ENCODE measurements at regions not wholly inside any gene's neighbourhood (a gene's known extent, or its start where the extent isn't known, plus 50 kb on each side); places are given as distances from the start of the nearest gene placed in this dataset.

- no peak for DNase-seq
- Histone ChIP-seq H2AFZ (ENCODE audit: low read depth) (no peak overlapping the region), H4K20me1 (ENCODE audit: insufficient read depth) (no peaks in the 10 kb centered on the region), H3F3A (replicated peaks; ENCODE audit: insufficient read depth) (no peaks in the 10 kb centered on the region), H3K4me2 (no peak overlapping the region), H3K27ac (ENCODE audit: low read depth in 2 of 2, low read length in 1 of 2) (no peak overlapping the region), H3K36me3 (replicated peaks in 1 of 2; ENCODE audit: control insufficient read depth in 1 of 2, insufficient read depth in 2 of 2, low read length in 1 of 2) (no peaks in the 10 kb centered on the region), H3K4me1 (ENCODE audit: control insufficient read depth in 1 of 2, insufficient read depth in 2 of 2, low read depth in 1 of 2, low read length in 1 of 2) (no peaks in the 10 kb centered on the region; a peak in 1 of 4 replicates), H3K79me2 (ENCODE audit: insufficient read depth) (no peaks in the 10 kb centered on the region), H3K9me2 (no peaks in the 10 kb centered on the region), H3K9ac (no peak overlapping the region), H3K9me3 (no peaks in the 10 kb centered on the region), H3K4me3 (ENCODE audit: low read depth in 2 of 2, low read length in 1 of 2) (no peak overlapping the region), H3K27me3 (ENCODE audit: insufficient read depth) (no peaks in the 10 kb centered on the region)
- TF ChIP-seq IRF3 (IDR thresholded peaks at IDR 0.05; ENCODE audit: low read depth, low read length) (no peak), YY1 (IDR thresholded peaks at IDR 0.05; ENCODE audit: low read depth) (no peak), RCOR1 (IDR thresholded peaks at IDR 0.05; ENCODE audit: low read length) (no peak), FOSL2 (IDR thresholded peaks at IDR 0.05; ENCODE audit: borderline replicate concordance, low read depth) (no peak), CHD2 (IDR thresholded peaks at IDR 0.05; ENCODE audit: low read length, partially characterized antibody) (no peak), REST (IDR thresholded peaks at IDR 0.05; ENCODE audit: low read depth, low read length) (no peak), MAX (IDR thresholded peaks at IDR 0.05; ENCODE audit: low read depth) (no peak), NRF1 (IDR thresholded peaks at IDR 0.05; ENCODE audit: low read depth, low read length) (no peak), TEAD4 (IDR thresholded peaks at IDR 0.05; ENCODE audit: borderline replicate concordance, insufficient read depth) (no peak), SMC3 (IDR thresholded peaks at IDR 0.05; ENCODE audit: low read depth, low read length) (no peak), EZH2phosphoT487 (IDR thresholded peaks at IDR 0.05; ENCODE audit: borderline replicate concordance, low read depth) (no peak), MEF2A (IDR thresholded peaks at IDR 0.05; ENCODE audit: borderline replicate concordance, low read depth) (no peak), ZBTB33 (IDR thresholded peaks at IDR 0.05; ENCODE audit: borderline replicate concordance, low read depth) (no peak), EP300 (IDR thresholded peaks at IDR 0.05; ENCODE audit: borderline replicate concordance in 1 of 2, low read depth in 1 of 2, low read length in 1 of 2) (no peak)
- CTCF ChIA-PET: interaction anchor here (0.6 to 1.0 kb wide), 2 partner anchors 16 to 545 kb away, joined by 3 read pairs; no protein-coding TSS in a partner anchor
- POLR2A ChIA-PET: no interaction called here
- 97% methylated on average over 1 of the region's 1 CpG for WGBS (ENCODE audit: low lambda C conversion rate)
Observed at GRCh38 chr7:84512055-84512454, 317.5 kb upstream of the SEMA3A start.
